Colonic mucosa (tissue), 4 donors: ENCODE measurements at regions not wholly inside any gene's neighbourhood (a gene's known extent, or its start where the extent isn't known, plus 50 kb on each side); places are given as distances from the start of the nearest gene placed in this dataset.

Experiments
- DNase-seq: peaks from one replicate; pipeline ENCODE4 v3.0.0-alpha.2; 2020
- H3K27ac ChIP-seq: fragments of 200-600 bp; one replicate; pipeline ENCODE4 v1.8.0; 2021
- H3K27me3 ChIP-seq: fragments of 200-600 bp; one replicate; pipeline ENCODE4 v1.8.0; 2021
- H3K36me3 ChIP-seq: fragments of 200-600 bp; one replicate; pipeline ENCODE4 v1.8.0; 2021
- H3K4me1 ChIP-seq: fragments of 200-600 bp; one replicate; pipeline ENCODE4 v1.8.0; 2021; ENCODE audit warnings: mild to moderate bottlenecking
- H3K4me3 ChIP-seq: fragments of 200-600 bp; one replicate; pipeline ENCODE4 v1.8.0; 2021
- H3K9ac ChIP-seq, 2 donors: one replicate each; pipeline ENCODE4 v1.7.0; 2013; ENCODE audit warnings: control low read depth in 2 of 2, low read depth in 2 of 2, low read length in 2 of 2
- H3K9me3 ChIP-seq: fragments of 200-600 bp; one replicate; pipeline ENCODE4 v1.8.0; 2021
- CTCF ChIP-seq: fragments of 200-600 bp; IDR thresholded peaks from one replicate; pipeline ENCODE4 v1.8.0; 2022; ENCODE audit warnings: antibody characterized with exemption, mild to moderate bottlenecking
- intact Hi-C: fragments of 100-400 bp; cut with DNase I; formaldehyde crosslinking; loops from one replicate; pipeline ENCODE4 v1.14.1; 2022
- donor health status: healthy.
- donor health status: DM: no; HTN: no; CAD: no.
- donor health status: DM: no; HTN: no; CAD: no.

- Histone ChIP-seq H3K4me3 (no peak overlapping the region), H3K4me1 (no peaks in the 10 kb centered on the region), H3K36me3 (no peaks in the 10 kb centered on the region), H3K27me3 (no peaks in the 10 kb centered on the region), H3K27ac (no peak overlapping the region), H3K9ac (no peak overlapping the region), H3K9me3 (no peaks in the 10 kb centered on the region)
- intact Hi-C loops = no loop called here
- DNase-seq = no peak
- no peak for TF ChIP-seq CTCF
Measured at GRCh38 chr18:56003009-56003719, 415.2 kb upstream of the TCF4 start.

DNA sequence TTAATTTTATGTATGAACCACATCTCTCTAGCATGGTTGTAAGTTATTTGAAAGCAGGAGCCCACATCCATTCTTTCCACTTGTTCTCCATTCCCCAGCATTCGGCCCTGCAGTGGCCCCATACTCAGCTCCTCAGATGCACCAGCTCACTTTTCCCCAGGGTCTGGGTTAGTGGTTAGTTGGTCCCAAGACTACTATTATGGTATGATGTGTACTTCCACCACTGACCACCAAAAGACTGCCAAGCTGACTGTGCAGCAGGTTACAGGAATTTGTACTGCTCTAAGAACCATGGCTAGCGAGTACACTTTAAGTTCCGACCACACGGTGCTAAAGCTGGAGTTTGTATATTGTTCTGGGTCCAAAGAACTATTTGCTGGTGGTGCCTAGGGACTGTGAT, 413.6 kb upstream of the TCF4 start:
- H3K4me1 ChIP-seq = no peaks in the 10 kb centered on the region
- no peak for DNase-seq
- H3K27ac ChIP-seq = no peak overlapping the region
- H3K4me3 ChIP-seq = no peak overlapping the region
- no peaks in the 10 kb centered on the region for H3K9me3 ChIP-seq
- TF ChIP-seq CTCF = no peak
- H3K9ac ChIP-seq = no peak overlapping the region
- no peaks in the 10 kb centered on the region for H3K36me3 ChIP-seq
- intact Hi-C loops = no loop called here
- no peaks in the 10 kb centered on the region for H3K27me3 ChIP-seq

- no peak overlapping the region for H3K9ac ChIP-seq
- H3K27me3 ChIP-seq = no peaks in the 10 kb centered on the region
- DNase-seq = no peak
- no peak overlapping the region for H3K27ac ChIP-seq
- no peaks in the 10 kb centered on the region for H3K4me1 ChIP-seq
- H3K9me3 ChIP-seq = no peaks in the 10 kb centered on the region
- no peak overlapping the region for H3K4me3 ChIP-seq
- intact Hi-C loops = no loop called here
- no peaks in the 10 kb centered on the region for H3K36me3 ChIP-seq
- no peak for TF ChIP-seq CTCF
Measured at GRCh38 chr18:56000041-56000440, 412.0 kb upstream of the TCF4 start.

DNA sequence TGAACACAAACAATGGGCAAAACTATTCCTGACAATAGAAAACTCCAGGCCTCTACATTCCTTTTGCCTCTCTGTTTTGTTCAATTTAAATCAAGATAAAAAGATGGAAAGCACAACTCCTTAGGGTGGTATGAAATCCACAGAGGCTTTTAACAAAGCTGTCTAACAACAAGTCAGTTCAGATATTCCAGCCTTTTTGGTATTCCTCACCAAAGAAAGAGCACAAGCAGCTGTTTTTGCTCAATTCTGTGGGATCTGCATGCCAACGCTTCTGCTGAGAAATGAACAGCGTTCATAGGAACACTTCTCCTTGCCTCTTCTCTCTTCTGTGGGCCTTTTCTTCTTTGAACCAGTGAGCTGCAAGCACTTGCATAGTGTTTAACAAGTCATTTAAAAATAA, 411.6 kb upstream of the TCF4 start:
- intact Hi-C loops = no loop called here
- DNase-seq = no peak
- no peak overlapping the region for H3K27ac ChIP-seq
- H3K4me1 ChIP-seq = no peaks in the 10 kb centered on the region
- H3K36me3 ChIP-seq = no peaks in the 10 kb centered on the region
- no peak overlapping the region for H3K9ac ChIP-seq
- TF ChIP-seq CTCF = no peak
- H3K9me3 ChIP-seq = no peaks in the 10 kb centered on the region
- H3K27me3 ChIP-seq = no peaks in the 10 kb centered on the region
- no peak overlapping the region for H3K4me3 ChIP-seq

DNA sequence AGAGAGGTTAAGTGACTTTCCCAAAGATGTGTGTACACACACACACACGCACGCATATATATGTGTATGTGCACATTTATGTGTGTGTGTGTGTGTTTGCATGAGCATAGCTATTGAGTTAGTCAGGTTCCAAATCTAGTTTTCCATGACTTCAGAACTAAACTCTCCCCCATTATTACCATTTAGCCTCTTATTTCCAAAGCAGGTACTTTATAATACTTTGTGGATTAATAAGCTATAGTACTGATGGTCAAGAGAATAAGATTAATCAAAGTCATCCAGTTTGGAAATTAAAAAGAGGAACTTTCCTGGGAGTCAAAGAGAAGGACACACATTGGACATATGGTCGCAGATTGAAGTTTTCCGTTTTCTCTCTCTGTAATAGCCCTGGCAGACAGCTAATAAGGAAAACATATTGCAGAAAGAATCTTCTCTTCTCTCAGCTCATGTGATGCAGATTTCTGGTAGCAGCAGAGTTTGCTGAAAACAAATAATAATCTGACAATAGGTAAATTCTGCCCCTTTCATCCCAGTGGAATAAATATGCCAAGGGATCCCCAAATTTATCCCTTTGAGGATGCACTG, 410.9 kb upstream of the TCF4 start:
- Histone ChIP-seq H3K4me3 (no peak overlapping the region), H3K9me3 (no peaks in the 10 kb centered on the region), H3K27ac (no peak overlapping the region), H3K27me3 (no peaks in the 10 kb centered on the region), H3K4me1 (no peaks in the 10 kb centered on the region), H3K9ac (no peak overlapping the region), H3K36me3 (no peaks in the 10 kb centered on the region)
- TF ChIP-seq CTCF = no peak
- DNase-seq = no peak
- intact Hi-C loops = no loop called here
